Breast epithelium (tissue), 4 donors: ENCODE measurements at regions not wholly inside any gene's neighbourhood (a gene's known extent, or its start where the extent isn't known, plus 50 kb on each side); places are given as distances from the start of the nearest gene placed in this dataset.

Experiments used
- DNase-seq, 2 donors: peaks; one replicate each; pipeline ENCODE4 v3.0.0-alpha.2; 2019; ENCODE audit warnings: low spot score in 2 of 2
- H3K27ac ChIP-seq, 2 donors: fragments of 200-600 bp; sonication (generic) in 1 of 2; one replicate each; pipeline ENCODE4 v1.5.1; 2016 to 2019; ENCODE audit warnings: mild to moderate bottlenecking in 1 of 2
- H3K27me3 ChIP-seq, 2 donors: fragments of 200-600 bp; sonication (generic) in 1 of 2; one replicate each; pipeline versions ENCODE4 v1.5.1 to v1.6.0; 2017 to 2019; ENCODE audit warnings: control low read depth in 1 of 2, mild to moderate bottlenecking in 1 of 2
- H3K36me3 ChIP-seq: fragments of 200-600 bp; one replicate; pipeline ENCODE4 v1.5.1; 2019
- H3K4me1 ChIP-seq, 2 donors: fragments of 200-600 bp; sonication (generic); one replicate each; pipeline ENCODE4 v1.5.1; 2016 to 2019; ENCODE audit warnings: control low read depth in 1 of 2
- H3K4me3 ChIP-seq, 3 donors: fragments of 200-600 bp; sonication (generic); 1 replicate in 2 of 3; 2 replicates in 1 of 3; pipeline ENCODE4 v1.5.1; 2016 to 2019; ENCODE audit warnings: mild to moderate bottlenecking in 3 of 3, moderate library complexity in 2 of 3
- H3K9me3 ChIP-seq, 2 donors: fragments of 200-600 bp; sonication (generic) in 1 of 2; one replicate each; pipeline ENCODE4 v1.5.1; 2016 to 2019; ENCODE audit warnings: control low read depth in 1 of 2
- POLR2A ChIP-seq: fragments of 450-650 bp; IDR thresholded peaks from one replicate; pipeline ENCODE4 v1.6.1; 2016; ENCODE audit warnings: antibody characterized with exemption, mild to moderate bottlenecking, moderate library complexity
- POLR2AphosphoS5 ChIP-seq, 3 donors: sonication (generic); formaldehyde crosslinking; IDR thresholded peaks; one replicate each; pipeline ENCODE4 v1.6.1; 2017; ENCODE audit warnings: antibody characterized with exemption in 3 of 3
- intact Hi-C: fragments of 100-400 bp; cut with DNase I; formaldehyde crosslinking; loops from one replicate; pipeline ENCODE4 v1.15.1; 2023; ENCODE audit warnings: low total_unique reads
- TF ChIP-seq, protein P1 (sequence below), 3 donors: fragments of 450-650 bp; IDR thresholded peaks; one replicate each; pipeline ENCODE4 v1.5.1; 2016 to 2017; ENCODE audit warnings: antibody characterized with exemption in 3 of 3, mild to moderate bottlenecking in 3 of 3, moderate library complexity in 3 of 3

- Histone ChIP-seq H3K4me1 (no peaks in the 10 kb centered on the region), H3K4me3 (no peak overlapping the region), H3K36me3 (no peaks in the 10 kb centered on the region), H3K9me3 (no peaks in the 10 kb centered on the region), H3K27ac (no peak overlapping the region), H3K27me3 (no peaks in the 10 kb centered on the region)
- TF ChIP-seq, protein P1, sequence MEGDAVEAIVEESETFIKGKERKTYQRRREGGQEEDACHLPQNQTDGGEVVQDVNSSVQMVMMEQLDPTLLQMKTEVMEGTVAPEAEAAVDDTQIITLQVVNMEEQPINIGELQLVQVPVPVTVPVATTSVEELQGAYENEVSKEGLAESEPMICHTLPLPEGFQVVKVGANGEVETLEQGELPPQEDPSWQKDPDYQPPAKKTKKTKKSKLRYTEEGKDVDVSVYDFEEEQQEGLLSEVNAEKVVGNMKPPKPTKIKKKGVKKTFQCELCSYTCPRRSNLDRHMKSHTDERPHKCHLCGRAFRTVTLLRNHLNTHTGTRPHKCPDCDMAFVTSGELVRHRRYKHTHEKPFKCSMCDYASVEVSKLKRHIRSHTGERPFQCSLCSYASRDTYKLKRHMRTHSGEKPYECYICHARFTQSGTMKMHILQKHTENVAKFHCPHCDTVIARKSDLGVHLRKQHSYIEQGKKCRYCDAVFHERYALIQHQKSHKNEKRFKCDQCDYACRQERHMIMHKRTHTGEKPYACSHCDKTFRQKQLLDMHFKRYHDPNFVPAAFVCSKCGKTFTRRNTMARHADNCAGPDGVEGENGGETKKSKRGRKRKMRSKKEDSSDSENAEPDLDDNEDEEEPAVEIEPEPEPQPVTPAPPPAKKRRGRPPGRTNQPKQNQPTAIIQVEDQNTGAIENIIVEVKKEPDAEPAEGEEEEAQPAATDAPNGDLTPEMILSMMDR (IDR thresholded peaks at IDR 0.05), result no peak
- TF ChIP-seq POLR2AphosphoS5 (IDR thresholded peaks at IDR 0.05), result no peak
- TF ChIP-seq POLR2A, result no peak
- no peak for DNase-seq
- intact Hi-C loops, result no loop called here
Measured at GRCh38 chr10:31612082-31612481, 293.1 kb downstream of the ZEB1 start.

GRCh38 chr10:31611161-31611560 lies 292.1 kb downstream of the ZEB1 start:
- intact Hi-C loops, result no loop called here
- TF ChIP-seq, protein P1 (IDR thresholded peaks at IDR 0.05), result no peak
- TF ChIP-seq POLR2AphosphoS5 (IDR thresholded peaks at IDR 0.05), result no peak
- TF ChIP-seq POLR2A, result no peak

GRCh38 chr10:31607481-31607880 lies 288.5 kb downstream of the ZEB1 start:
- no peak for TF ChIP-seq POLR2A
- TF ChIP-seq, protein P1 (IDR thresholded peaks at IDR 0.05), result no peak
- no peak for TF ChIP-seq POLR2AphosphoS5 (IDR thresholded peaks at IDR 0.05)
- H3K36me3 ChIP-seq, result no peaks in the 10 kb centered on the region
- no peak overlapping the region for H3K4me3 ChIP-seq
- no peak for DNase-seq
- H3K27me3 ChIP-seq, result no peaks in the 10 kb centered on the region
- H3K27ac ChIP-seq, result no peak overlapping the region
- H3K4me1 ChIP-seq, result no peaks in the 10 kb centered on the region
- intact Hi-C loops, result no loop called here
- H3K9me3 ChIP-seq, result no peaks in the 10 kb centered on the region

More at GRCh38 chr10:31611161-31611560, 292.1 kb downstream of the ZEB1 start:
- Histone ChIP-seq H3K4me1 (no peaks in the 10 kb centered on the region), H3K27me3 (no peaks in the 10 kb centered on the region), H3K9me3 (no peaks in the 10 kb centered on the region), H3K4me3 (no peak overlapping the region), H3K27ac (no peak overlapping the region), H3K36me3 (no peaks in the 10 kb centered on the region)
- DNase-seq, result no peak

DNA sequence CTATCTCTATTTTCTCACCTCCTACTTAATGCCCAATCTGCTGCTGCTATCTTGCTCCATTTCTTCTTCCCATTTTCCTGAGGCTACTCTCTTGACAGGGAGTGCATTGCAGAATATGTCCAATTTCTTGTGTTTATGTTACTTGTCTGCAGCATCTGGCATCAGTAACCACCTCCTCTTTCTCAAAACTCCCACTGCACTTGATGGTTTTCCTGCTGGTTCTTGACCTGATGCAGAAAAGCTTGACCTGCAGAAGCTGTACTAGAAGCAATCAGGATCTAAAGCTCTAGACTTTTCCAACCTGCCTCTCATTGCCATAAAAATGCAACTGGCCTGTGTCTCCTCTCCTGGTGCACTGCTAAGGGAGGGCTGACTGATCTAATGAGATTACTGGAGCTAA lies 287.8 kb downstream of the ZEB1 start:
- TF ChIP-seq POLR2AphosphoS5 (IDR thresholded peaks at IDR 0.05) (no peak), POLR2A (no peak)
- TF ChIP-seq, protein P1 (IDR thresholded peaks at IDR 0.05), result no peak
- H3K27ac ChIP-seq, result no peak overlapping the region
- no peak for DNase-seq
- H3K9me3 ChIP-seq, result no peaks in the 10 kb centered on the region
- no peaks in the 10 kb centered on the region for H3K36me3 ChIP-seq
- no peaks in the 10 kb centered on the region for H3K27me3 ChIP-seq
- H3K4me3 ChIP-seq, result no peak overlapping the region
- no peaks in the 10 kb centered on the region for H3K4me1 ChIP-seq
- intact Hi-C loops, result no loop called here

- no peaks in the 10 kb centered on the region for H3K4me1 ChIP-seq
- intact Hi-C loops, result no loop called here
Measured at GRCh38 chr10:31605861-31606525, 287.0 kb downstream of the ZEB1 start.

More at GRCh38 chr10:31605861-31606525, 287.0 kb downstream of the ZEB1 start:
- DNase-seq, result no peak
- TF ChIP-seq, protein P1 (IDR thresholded peaks at IDR 0.05), result no peak
- no peak for TF ChIP-seq POLR2AphosphoS5 (IDR thresholded peaks at IDR 0.05)
- no peak for TF ChIP-seq POLR2A
- Histone ChIP-seq H3K36me3 (no peaks in the 10 kb centered on the region), H3K27ac (peak overlapping the region in 1 of 2 donors; percentile 3), H3K9me3 (no peaks in the 10 kb centered on the region), H3K27me3 (no peaks in the 10 kb centered on the region), H3K4me3 (no peak overlapping the region)
